ENCODE measurements at regions not wholly inside any gene's neighbourhood (a gene's known extent, or its start where the extent isn't known, plus 50 kb on each side); places are given as distances from the start of the nearest gene placed in this dataset.

- no peak for TF ChIP-seq CTCF (conservative IDR thresholded peaks at IDR 0.05)
- no peak for TF ChIP-seq ZFX (IDR thresholded peaks at IDR 0.05)
- H3K27ac ChIP-seq, result no peak overlapping the region
Measured at GRCh38 chr5:96012399-96012798, 50.7 kb upstream of the ELL2 start.

Measured in C4-2B (cell line).